ENCODE measurements at regions not wholly inside any gene's neighbourhood (a gene's known extent, or its start where the extent isn't known, plus 50 kb on each side); places are given as distances from the start of the nearest gene placed in this dataset.
"Not testable (repeated sequence)": the region's sequence is repeated elsewhere in the genome, so short reads cannot be mapped to it uniquely, and the experiment has no call there.

DNA sequence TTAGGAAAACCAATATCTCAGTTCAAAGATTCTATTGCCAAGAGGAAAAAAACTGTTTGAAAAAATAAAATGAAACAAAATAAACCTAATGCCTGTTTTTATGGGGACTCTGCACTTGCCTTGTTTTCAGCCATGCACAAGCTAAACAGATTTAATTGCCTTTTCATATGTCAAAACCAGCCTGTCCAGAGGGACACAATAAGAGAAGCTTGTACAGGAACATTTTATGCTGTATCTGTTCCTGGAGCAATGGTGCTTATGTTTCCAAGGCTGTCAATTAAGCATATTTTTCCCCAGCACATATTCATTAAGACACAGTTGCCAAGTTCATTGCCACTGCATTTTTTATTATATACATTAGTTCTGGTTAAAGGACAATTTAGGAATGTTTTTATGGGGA lies 470.9 kb downstream of the LRRIQ3 start:
- no peak for FAIRE-seq
- DNase-seq (ENCODE audit: insufficient read length, low spot score), result no peak
- TF ChIP-seq POLR2A (IDR thresholded peaks at IDR 0.05; ENCODE audit: low read depth, low read length), result no peak
- no peak for TF ChIP-seq TAF1 (IDR thresholded peaks at IDR 0.05; ENCODE audit: low read depth, low read length)
- no peak for TF ChIP-seq PAX5 (IDR thresholded peaks at IDR 0.05; ENCODE audit: insufficient read depth, low read length, severe bottlenecking)
- no peak for TF ChIP-seq POU2F2 (IDR thresholded peaks at IDR 0.05; ENCODE audit: low read depth, low read length)
- no peak for TF ChIP-seq SPI1 (IDR thresholded peaks at IDR 0.05; ENCODE audit: low read depth, low read length)
- no peak for TF ChIP-seq POLR2AphosphoS5 (IDR thresholded peaks at IDR 0.05; ENCODE audit: low read depth, low read length)

DNA sequence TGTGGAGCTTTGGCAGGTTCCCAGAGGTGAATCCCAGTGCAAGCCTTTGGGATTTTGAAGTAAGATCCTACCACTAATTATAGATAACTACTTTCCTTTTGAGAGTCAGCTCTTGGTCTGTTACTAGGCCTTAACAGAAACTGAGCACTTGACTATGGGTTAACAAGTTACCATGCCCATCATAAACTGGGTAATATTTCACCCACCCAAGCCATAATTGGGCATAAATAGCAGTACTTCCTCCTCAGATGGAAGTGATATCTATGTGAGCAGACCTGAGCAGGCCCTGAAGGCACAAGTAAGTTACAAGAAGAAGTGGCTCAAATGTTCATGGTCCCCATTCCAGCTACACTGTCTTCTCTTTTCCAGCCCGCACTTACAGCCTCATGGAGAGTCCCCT lies 475.9 kb downstream of the LRRIQ3 start:
- TF ChIP-seq POU2F2 (IDR thresholded peaks at IDR 0.05; ENCODE audit: low read depth, low read length), result no peak
- DNase-seq (ENCODE audit: insufficient read length, low spot score) (no peak), FAIRE-seq (no peak)

DNA sequence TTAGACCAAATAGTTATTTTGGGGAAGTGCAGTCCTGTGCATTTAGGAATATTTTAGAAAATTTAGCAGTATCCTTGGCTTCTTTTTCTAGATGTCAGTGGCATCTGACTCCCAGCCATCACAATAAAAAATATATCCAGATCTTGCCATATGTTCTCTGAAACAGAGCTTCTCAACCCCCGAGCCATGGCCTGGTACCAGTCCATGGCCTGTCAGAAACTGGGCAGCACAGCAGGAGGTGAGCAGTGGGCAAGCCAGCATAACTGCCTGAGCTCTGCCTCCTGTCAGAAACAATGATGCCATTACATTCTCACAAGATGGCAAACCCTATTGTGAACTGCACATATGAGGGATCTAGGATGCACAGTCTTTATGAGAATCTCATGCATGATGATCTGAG lies 480.0 kb downstream of the LRRIQ3 start:
- TF ChIP-seq POLR2AphosphoS5 (IDR thresholded peaks at IDR 0.05; ENCODE audit: low read depth, low read length) (no peak), TAF1 (IDR thresholded peaks at IDR 0.05; ENCODE audit: low read depth, low read length) (no peak), PAX5 (IDR thresholded peaks at IDR 0.05; ENCODE audit: insufficient read depth, low read length, severe bottlenecking) (no peak), POLR2A (IDR thresholded peaks at IDR 0.05; ENCODE audit: low read depth, low read length) (no peak), SPI1 (IDR thresholded peaks at IDR 0.05; ENCODE audit: low read depth, low read length) (no peak), POU2F2 (IDR thresholded peaks at IDR 0.05; ENCODE audit: low read depth, low read length) (no peak)
- FAIRE-seq, result no peak
- DNase-seq (ENCODE audit: insufficient read length, low spot score), result no peak

DNA sequence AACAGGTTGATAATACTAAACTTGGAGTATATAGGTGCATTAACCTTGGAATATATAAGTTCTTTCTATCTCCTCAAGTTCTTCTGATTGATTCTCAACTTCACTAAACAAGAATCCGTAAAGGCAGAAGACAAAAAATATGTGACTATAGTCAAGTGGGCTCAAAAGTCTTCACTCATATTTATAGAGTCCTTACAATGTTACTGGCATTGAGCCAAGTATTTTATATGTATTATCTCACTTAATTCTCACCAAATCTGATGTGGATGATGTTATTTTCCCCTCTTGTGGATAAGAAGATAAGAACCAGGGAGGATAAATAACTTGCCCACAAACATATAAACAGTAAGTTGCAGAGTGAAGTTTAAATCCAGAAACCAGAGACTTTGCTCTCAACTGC lies 486.9 kb downstream of the LRRIQ3 start:
- DNase-seq (ENCODE audit: insufficient read length, low spot score) (no peak), FAIRE-seq (no peak)
- TF ChIP-seq POLR2AphosphoS5 (IDR thresholded peaks at IDR 0.05; ENCODE audit: low read depth, low read length), result no peak
- TF ChIP-seq TAF1 (IDR thresholded peaks at IDR 0.05; ENCODE audit: low read depth, low read length), result no peak
- TF ChIP-seq SPI1 (IDR thresholded peaks at IDR 0.05; ENCODE audit: low read depth, low read length), result no peak
- TF ChIP-seq PAX5 (IDR thresholded peaks at IDR 0.05; ENCODE audit: insufficient read depth, low read length, severe bottlenecking), result no peak
- no peak for TF ChIP-seq POLR2A (IDR thresholded peaks at IDR 0.05; ENCODE audit: low read depth, low read length)
- no peak for TF ChIP-seq POU2F2 (IDR thresholded peaks at IDR 0.05; ENCODE audit: low read depth, low read length)

DNA sequence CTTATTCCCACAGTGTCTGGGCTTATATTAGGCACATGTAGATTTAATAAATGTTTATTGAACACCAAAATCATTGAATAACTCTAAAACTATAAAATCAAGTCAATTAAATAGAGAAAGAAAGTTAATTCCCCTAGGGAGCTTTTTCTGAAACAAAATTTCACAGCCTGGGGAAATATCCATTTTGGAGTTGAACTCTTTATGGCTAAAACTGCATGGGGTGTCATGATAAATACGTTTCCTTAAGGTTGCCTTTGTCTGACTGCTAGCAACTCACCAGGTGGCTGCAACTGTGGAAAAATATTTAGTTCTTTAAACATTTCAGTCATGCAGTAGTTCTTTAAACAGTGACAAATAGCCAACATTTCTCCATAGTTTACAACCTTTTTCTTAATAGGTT lies 496.1 kb downstream of the LRRIQ3 start:
- DNase-seq (ENCODE audit: insufficient read length, low spot score), result no peak
- FAIRE-seq, result no peak
- TF ChIP-seq PAX5 (IDR thresholded peaks at IDR 0.05; ENCODE audit: insufficient read depth, low read length, severe bottlenecking), result no peak
- TF ChIP-seq POU2F2 (IDR thresholded peaks at IDR 0.05; ENCODE audit: low read depth, low read length), result no peak
- TF ChIP-seq POLR2AphosphoS5 (IDR thresholded peaks at IDR 0.05; ENCODE audit: low read depth, low read length), result no peak
- no peak for TF ChIP-seq POLR2A (IDR thresholded peaks at IDR 0.05; ENCODE audit: low read depth, low read length)
- no peak for TF ChIP-seq TAF1 (IDR thresholded peaks at IDR 0.05; ENCODE audit: low read depth, low read length)
- TF ChIP-seq SPI1 (IDR thresholded peaks at IDR 0.05; ENCODE audit: low read depth, low read length), result no peak

DNA sequence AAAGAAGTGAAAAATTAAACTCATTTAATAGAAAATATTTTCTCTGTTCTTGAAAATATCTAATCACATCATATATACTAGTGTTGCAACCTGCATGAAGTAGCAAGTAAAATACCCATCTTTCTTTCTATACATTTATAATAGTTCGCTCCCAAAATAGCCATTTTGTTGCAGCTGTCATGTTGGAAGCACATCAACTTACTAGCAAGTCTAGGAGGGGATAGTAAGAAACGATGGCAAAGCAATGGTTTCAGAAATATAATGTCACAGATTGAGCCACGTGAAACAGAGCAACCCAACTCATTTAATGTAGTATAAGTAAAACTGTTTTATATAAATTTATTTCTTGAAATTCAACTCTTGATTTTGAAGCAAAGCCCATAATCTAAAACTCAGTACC lies 521.8 kb downstream of the LRRIQ3 start:
- FAIRE-seq (no peak), DNase-seq (ENCODE audit: insufficient read length, low spot score) (no peak)
- TF ChIP-seq TAF1 (IDR thresholded peaks at IDR 0.05; ENCODE audit: low read depth, low read length), result no peak
- no peak for TF ChIP-seq POLR2A (IDR thresholded peaks at IDR 0.05; ENCODE audit: low read depth, low read length)
- no peak for TF ChIP-seq SPI1 (IDR thresholded peaks at IDR 0.05; ENCODE audit: low read depth, low read length)
- no peak for TF ChIP-seq POU2F2 (IDR thresholded peaks at IDR 0.05; ENCODE audit: low read depth, low read length)
- TF ChIP-seq PAX5 (IDR thresholded peaks at IDR 0.05; ENCODE audit: insufficient read depth, low read length, severe bottlenecking), result no peak
- TF ChIP-seq POLR2AphosphoS5 (IDR thresholded peaks at IDR 0.05; ENCODE audit: low read depth, low read length), result no peak

DNA sequence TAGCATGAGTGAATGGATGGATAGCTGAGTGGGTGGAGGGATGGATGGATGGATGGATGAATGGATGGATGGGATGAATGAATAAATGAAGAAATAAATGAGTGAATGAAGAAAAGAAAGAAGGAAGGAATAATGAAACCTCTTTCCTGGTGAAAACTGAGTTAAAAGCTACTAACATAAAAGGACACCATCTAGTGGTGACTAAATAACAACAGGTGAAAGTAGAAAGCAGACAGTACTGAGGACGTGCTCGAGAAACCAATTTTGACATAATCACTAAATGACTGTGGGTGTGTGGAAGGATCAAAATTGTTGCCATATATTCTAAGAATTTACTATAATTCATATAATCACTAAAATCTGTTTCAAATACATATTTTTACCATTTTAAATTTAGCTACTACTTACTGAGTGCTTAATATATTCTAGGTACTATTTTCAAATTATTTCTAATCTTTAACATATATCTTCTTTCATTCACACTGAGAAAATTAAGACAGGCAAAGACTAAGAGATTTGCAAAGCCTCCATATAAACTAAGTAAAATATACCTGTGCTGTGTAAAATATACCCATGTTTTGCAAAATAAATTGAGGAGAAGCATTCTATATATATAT lies 522.9 kb downstream of the LRRIQ3 start:
- TF ChIP-seq POLR2AphosphoS5 (IDR thresholded peaks at IDR 0.05; ENCODE audit: low read depth, low read length) (no peak), SPI1 (IDR thresholded peaks at IDR 0.05; ENCODE audit: low read depth, low read length) (no peak), POLR2A (IDR thresholded peaks at IDR 0.05; ENCODE audit: low read depth, low read length) (no peak), PAX5 (IDR thresholded peaks at IDR 0.05; ENCODE audit: insufficient read depth, low read length, severe bottlenecking) (no peak), POU2F2 (IDR thresholded peaks at IDR 0.05; ENCODE audit: low read depth, low read length) (no peak), TAF1 (IDR thresholded peaks at IDR 0.05; ENCODE audit: low read depth, low read length) (no peak)
- FAIRE-seq, result peak; percentile 72
- no peak for DNase-seq (ENCODE audit: insufficient read length, low spot score)

DNA sequence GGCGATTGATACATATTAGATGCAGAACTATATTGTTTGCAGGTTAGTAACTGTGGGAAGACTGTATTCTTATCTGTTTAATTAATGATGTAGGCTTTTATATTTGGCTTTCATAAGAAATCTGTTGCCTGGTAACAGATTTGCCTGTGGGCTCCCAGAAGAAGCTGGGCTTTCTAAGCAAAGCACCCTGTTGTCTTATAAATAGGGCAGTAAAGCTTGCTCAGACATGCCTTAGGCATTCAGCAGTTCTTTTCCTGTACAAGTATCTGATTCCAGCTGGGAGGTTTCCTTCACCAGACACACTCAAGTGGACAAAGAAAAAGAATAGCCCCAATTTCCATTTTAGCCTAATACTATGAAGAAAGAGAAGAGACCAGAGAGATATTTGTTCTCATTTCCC lies 524.0 kb downstream of the LRRIQ3 start:
- DNase-seq (ENCODE audit: insufficient read length, low spot score), result no peak
- FAIRE-seq, result no peak
- TF ChIP-seq PAX5 (IDR thresholded peaks at IDR 0.05; ENCODE audit: insufficient read depth, low read length, severe bottlenecking) (no peak), POLR2AphosphoS5 (IDR thresholded peaks at IDR 0.05; ENCODE audit: low read depth, low read length) (no peak), POLR2A (IDR thresholded peaks at IDR 0.05; ENCODE audit: low read depth, low read length) (no peak), POU2F2 (IDR thresholded peaks at IDR 0.05; ENCODE audit: low read depth, low read length) (no peak), TAF1 (IDR thresholded peaks at IDR 0.05; ENCODE audit: low read depth, low read length) (no peak), SPI1 (IDR thresholded peaks at IDR 0.05; ENCODE audit: low read depth, low read length) (no peak)

DNA sequence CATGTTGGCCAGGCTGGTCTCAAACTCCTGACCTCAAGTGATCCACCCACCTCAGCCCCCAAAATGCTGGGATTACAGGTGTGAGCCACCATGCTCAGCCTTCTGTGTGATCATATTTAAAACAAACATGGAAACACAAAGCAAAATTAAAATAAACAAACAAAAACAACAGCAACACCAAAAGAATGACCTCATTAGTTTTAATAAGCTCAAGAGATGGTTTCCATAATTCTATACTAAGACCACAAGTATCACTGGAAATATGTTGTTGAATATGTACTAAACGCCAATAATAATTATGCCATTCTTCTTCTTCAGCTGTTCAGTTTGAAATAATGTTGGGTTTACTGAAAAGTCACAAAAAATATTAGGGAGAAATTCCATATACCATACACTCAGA lies 526.4 kb downstream of the LRRIQ3 start:
- FAIRE-seq (no peak), DNase-seq (ENCODE audit: insufficient read length, low spot score) (no peak)
- TF ChIP-seq POLR2AphosphoS5 (IDR thresholded peaks at IDR 0.05; ENCODE audit: low read depth, low read length), result no peak
- no peak for TF ChIP-seq SPI1 (IDR thresholded peaks at IDR 0.05; ENCODE audit: low read depth, low read length)
- TF ChIP-seq PAX5 (IDR thresholded peaks at IDR 0.05; ENCODE audit: insufficient read depth, low read length, severe bottlenecking), result no peak
- TF ChIP-seq POU2F2 (IDR thresholded peaks at IDR 0.05; ENCODE audit: low read depth, low read length), result no peak
- no peak for TF ChIP-seq POLR2A (IDR thresholded peaks at IDR 0.05; ENCODE audit: low read depth, low read length)
- no peak for TF ChIP-seq TAF1 (IDR thresholded peaks at IDR 0.05; ENCODE audit: low read depth, low read length)

DNA sequence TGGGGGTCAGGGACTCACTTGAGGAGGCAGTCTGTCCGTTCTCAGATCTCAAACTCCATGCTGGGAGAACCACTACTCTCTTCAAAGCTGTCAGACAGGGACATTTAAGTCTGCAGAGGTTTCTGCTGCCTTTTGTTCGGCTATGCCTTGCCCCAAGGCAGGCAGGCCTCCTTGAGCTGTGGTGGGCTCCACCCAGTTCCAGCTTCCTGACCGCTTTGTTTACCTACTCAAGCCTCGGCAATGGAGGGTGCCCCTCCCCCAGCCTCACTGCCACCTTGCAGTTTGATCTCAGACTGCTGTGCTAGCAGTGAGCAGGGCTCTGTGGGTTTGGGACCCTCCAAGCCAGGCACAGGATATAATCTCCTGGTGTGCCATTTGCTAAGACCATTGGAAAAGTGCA lies 530.0 kb downstream of the LRRIQ3 start:
- not testable (repeated sequence) for FAIRE-seq; DNase-seq (ENCODE audit: insufficient read length, low spot score)
